GM19240 (cell line): ENCODE measurements at regions not wholly inside any gene's neighbourhood (a gene's known extent, or its start where the extent isn't known, plus 50 kb on each side); places are given as distances from the start of the nearest gene placed in this dataset.

Experiments used
- DNase-seq: peaks from one replicate; pipeline ENCODE4 v3.0.0; 2011; ENCODE audit warnings: low spot score; ENCODE audit not compliant: insufficient read length

DNA sequence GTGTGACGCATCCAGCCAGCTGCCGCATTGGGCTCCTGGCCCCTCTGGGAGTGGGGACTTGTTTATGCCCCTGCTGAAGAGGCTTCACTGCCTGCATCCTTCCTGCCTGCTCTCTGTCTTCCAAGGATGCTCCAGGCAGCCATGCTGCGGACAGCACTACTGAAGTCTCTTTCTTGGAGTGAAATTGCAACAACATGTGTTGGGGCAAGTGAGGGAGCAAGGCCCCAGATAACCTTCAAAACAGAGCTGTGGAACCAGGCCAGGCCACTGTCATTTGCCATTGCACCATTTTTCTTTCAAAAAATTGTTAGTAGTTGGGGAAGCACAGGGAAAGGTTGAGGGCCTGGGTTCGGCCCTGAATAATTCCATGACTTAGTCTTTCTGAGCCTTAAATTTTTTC is 169.6 kb upstream of the ADRA1B start:
- no peak for DNase-seq

DNA sequence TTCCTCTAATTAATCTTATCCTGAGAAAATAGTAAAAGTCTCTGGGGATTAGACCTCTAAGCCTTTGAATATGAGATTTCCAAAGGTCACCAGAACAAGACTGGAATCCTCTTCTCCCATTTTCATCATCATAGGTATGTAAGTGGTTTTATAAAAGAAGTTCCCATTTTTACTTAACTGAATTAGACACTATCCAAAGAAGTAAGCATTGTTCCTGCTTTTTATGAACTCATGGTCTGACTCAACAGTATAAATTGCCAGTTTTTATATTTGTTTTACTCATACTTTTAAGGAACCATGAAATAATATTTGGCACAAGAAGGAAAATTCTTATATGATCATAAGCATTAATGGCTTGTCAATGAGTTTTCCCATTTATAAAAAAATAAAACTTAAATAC is 167.1 kb upstream of the ADRA1B start:
- no peak for DNase-seq

DNA sequence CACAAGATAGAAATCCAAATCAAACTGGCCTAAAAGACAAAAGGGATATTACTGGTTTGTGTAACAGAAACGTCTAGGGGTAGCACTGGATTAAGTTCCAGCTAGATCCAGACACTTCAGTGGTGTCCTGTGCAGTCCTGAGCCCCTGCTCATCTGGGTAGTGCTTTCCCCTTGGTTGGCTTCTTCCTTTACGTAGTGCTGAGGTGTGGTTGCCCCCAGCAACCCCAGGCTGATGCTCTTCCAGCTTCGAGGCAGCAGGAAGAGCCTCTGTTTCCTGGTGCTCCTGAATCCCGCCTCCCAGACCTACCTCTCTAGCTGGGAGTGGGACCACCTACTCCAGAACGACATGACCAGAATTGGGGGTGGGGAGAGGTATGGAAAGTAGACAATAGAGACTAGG is 166.1 kb upstream of the ADRA1B start:
- DNase-seq, result no peak

DNA sequence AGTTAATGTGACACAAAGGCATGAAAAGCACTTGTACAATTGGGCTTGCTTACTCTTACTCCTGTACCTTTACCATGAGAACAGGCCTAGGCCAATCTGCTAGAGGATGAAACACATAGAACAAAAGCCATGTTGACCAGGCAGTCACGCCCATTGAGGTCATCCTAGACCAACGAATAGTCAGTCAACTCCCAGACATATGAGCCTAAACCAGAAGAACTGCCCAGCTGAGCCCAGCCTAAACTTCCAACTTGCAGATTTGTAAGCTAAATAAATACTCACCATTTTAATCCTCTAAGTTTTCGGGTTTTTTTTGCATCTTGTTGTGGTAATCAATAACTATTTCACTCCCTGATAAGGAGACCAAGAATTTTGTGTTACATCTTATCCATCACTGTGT is 164.8 kb upstream of the ADRA1B start:
- DNase-seq, result no peak

DNA sequence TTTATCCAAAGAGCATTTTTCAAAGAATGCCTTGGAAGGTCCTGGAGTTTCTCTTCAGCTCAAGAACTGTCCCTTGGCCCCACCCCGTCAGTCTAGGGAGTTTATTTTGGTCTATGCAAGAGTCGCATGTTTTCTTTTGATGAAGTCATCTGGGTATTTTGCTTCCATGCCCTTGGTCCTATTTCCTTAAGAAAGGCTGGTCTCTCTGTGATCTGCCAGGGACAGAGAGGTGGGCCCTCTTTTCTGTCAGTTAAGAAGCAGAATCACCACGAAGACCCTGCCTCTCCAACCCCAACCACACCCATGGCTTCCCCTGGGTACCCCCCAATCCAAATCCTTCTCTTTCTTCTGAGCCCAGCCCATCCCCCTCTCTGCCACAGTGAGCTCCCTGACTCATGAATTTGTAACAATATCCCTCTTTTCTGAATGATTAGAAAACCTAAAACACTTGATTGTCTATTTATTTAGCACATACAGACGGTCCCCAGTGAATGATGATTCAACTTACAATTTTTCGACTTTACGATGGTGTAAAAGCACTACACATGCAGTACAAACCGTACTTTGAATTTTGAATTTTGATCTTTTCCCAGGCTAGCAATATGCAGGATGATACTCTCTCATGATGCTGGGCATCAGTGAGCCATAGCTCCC is 163.5 kb upstream of the ADRA1B start:
- no peak for DNase-seq

DNA sequence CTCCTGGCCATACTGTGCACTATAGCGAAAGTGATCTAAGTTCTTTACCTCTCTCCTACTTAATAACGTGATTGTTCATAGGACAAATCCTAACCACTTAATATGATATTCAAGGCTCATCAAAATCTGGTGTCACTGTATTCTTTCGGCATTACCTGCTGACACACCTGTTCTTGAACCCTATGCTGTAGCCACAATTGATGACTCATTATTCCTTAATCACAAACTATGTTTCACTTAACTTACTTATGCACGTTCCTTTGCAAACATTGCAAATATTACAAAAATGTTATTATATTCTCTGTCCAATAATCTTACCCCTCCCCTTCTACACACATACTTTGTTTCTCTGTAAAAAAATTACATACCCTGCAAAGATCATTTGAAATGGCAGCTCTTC is 158.1 kb upstream of the ADRA1B start:
- DNase-seq, result no peak

DNA sequence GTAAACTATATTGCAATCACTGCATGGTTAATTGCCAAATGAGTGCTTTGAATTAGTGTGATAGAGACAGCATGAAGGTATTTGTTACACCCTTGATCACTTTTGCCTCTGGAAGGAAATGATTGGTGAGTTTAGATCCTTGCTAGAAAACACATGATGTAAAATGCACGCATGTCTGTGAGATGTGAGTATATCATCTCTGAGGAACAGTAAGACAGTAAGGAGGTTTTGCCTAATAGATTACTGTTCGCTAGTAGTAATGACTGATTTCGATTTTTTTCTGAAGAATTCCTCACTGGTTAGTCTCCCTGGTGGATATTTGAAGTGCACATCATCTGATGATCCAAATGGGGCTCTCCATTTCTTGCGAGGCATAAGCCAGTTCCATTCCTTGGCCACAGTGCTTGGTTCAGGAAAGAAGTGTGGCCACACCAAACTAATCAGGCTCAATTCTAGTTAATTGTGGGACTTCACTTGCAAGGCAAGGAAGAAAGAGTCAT is 156.4 kb upstream of the ADRA1B start:
- no peak for DNase-seq

DNA sequence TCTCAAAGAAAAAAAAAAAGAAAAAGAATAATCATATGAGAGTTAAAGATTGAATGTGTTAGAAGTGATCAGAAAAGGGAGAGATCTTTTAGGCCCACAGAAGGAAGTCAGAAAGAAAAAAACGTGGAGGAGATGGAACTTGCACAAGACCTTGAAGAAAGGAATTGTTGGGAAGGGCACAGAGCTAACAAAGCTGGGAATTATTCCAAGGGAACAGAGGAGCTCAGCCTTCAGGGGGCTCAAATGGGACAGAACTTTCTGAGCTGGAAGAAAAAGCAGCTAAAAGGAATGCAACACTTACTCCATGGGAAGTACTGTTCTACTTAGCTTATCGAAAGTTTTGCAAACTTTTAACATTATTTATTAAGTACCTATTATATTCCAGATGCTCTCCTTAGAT is 153.4 kb upstream of the ADRA1B start:
- no peak for DNase-seq

DNA sequence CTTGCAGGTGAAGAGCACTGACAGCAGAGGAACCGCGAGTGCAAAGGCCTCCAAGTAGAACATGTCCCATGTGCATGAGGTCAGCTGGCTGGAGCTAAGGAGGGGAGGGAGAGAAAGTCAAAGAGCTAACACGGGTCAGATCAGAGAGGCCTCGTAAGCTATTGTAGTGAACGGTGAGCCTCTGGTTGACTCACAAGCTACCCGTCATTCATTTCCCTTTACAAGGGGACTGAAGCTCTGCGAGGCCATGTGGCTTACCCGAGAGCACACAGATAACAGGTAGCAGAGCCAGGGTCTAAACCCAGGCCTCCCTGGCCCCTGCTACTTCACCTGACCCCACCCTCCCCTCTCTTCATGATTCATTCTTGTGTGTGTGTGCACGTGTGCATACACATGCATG is 152.7 kb upstream of the ADRA1B start:
- no peak for DNase-seq

DNA sequence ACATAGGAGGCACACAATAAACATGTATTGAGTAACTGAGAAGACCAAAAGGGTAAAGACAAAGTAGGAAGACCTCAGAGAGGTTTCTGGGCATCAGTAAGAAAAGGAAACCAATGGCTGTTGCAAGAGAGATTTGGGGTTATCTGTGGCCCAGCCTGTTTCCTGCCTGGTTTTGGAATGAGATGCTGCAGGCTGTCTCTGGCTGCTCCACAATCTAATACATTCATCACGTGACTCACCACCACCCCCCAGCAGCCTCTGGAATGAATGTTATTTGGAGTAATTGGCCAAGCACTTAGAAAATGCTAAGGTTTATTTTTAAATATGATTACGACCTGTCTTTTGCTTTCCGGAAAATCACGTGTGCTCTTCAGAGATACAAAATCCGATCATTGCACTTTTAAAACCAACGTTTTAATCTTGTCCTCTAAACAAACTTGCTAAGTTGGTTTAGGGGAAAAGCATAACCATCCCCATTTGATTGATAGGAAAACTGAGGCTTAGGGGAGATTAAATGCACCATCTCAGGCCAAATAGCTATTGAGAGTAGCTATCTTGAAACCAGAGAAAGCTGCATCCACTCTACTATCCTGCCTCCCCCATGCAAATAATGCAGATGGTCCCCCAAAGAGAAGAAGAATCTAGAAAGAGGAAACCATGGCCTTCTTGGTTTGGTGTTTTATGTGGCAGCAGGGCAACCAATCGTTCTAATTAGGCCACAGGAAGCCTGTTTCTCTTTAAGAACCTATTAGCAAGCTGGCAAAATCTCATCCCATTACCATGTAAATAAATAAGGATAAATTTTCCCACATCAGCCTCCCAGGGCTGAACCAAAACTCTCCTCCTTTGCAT is 151.8 kb upstream of the ADRA1B start:
- no peak for DNase-seq

DNA sequence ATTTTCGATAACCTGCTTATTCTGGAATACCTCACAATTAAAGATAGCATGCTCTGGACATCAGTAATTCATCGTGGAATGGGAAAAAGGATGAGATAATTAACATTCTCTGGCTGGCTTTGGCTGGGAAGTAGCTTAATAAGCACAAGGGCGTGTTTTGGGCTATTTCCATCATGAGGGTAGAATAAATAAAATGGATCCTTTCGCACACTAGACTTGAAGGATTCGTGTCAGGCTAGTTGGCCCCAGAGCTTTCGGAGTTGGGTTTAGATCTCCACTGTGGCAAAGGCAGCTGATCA is 151.2 kb upstream of the ADRA1B start:
- no peak for DNase-seq

DNA sequence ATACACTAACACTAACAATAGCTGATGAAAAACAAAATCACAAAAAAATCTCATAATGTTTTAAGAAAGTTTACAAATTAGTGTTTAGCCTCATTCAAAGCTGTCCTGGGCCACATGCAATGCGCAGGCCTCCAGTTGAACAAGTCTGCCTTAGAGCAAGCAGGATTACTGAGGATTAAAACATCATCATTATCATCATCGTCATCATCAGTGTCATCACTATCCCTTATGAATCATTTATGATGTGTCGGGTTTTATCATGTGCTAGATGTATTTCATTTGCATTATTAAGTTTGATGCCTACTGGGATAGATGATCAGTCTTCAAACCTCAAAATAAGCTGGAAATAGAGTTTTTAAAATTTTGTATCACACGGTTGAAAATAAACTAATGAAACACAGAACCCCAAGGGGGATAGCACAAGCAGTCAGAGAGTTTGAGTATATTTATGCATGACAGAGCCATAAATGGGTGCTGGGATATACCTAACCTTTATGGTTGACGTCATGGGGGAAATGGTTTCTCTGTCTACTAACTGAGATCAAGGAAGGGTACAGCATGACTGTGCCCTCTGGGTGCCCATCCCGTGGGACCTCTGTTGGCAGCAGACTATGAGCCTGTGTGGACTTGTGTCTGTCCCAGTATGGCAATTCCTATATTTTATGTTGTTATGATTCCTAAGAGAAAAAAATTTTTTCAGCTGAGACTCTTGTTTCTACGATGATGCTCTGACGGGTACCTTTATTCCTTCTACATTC is 150.3 kb upstream of the ADRA1B start:
- DNase-seq, result no peak

DNA sequence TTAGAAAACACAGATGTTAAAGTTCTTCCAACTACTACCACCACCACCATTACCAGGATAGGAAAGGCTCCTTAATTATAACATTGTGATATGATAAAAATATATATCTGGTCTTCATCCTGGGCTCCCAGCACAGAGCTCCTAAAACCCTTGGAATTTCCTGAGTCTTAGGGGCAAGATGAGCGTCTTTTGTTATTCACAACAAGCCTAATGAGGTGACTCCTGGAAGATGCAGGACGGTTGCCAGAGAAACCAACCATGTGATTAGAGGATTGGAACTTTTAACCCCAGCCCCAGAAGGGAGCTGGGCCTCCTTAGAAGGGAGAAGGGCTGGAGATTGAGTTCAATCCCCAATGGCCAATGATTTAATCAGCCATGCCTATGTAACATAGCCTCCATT is 148.0 kb upstream of the ADRA1B start:
- no peak for DNase-seq

DNA sequence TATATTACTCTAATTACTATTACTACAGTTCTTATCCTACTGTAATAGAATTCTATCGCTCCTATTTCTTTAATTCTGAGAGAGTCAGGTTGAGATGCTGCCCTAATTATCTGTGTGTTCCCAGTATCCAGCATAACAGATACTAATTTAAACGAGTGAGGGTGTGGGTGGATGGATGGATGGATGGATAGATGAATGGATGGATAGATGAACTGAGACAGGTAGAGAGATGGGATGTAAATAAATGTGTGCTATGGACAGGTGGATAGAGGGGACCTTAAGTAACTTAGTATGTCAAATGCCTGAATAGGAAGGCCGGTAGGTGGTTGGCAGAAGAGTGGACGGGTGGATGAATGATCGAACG is 143.6 kb upstream of the ADRA1B start:
- no peak for DNase-seq

DNA sequence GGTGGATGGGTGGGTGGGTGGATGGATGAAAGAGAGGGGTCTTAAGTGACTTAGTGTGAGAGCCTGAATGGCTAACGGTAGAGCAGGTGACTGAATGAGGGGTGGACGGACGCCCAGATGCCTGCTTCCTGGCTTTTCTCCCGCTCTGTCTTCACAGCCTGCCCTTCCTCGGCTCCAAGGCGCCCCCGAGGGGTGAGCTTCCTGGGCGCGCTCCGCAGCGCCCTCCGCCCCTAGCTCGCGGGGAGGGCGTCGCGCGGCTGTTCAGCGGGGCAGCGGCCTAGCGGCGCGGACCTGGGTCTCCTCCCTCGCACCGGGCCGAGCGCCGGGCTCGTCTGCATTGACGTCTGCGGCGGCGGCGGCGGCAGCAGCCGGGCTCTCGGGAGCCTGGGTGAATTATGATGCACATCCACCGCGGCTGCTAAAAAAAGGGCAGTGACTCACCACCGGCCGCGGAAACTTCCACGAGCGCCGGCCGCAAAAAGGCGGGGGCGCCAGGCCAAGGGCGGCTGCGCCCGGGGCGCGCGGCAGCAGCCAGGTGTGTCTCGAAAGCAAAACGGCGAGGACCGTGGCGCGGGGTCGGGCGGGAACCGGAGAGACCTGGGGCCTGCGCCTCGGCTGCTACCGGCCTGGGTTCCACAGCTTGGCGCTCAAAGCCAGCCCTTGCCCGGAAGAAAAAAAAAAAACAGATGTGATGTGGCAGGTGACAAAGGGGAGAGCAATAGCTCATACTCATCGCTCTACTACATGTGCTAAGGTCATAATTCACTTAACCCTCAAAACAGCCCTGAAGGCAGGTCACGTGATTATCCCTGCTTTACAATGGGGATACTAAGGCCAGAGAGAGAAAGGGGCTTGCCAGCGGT is 143.0 kb upstream of the ADRA1B start:
- DNase-seq, result peak; percentile 18

DNA sequence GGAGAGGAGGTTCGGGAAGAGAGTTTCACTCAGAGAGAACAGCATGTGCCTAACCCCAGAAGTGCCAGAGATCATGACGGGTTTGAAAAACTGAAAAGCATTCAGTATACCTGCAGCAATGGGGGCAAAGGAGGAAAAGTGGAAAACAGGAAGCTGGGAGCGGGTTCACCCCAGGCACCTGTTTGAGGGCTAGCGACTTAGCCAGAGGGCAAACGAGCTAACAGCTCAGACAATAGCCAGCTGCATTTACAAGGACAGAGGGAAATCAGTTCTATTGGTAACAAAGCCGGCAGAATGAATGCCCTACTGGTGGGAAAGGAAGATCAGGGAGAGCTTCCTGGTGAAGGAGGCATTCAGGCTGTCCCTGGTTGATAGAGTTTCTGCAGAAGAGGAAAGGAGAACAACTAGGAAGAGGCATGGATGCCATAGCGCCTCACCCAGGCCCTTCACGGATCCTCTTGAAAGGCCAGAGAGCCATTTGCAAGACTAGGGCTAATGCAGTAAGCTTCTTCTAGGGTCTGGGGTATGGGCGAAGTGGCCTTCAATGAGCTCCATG is 141.7 kb upstream of the ADRA1B start:
- DNase-seq, result no peak

DNA sequence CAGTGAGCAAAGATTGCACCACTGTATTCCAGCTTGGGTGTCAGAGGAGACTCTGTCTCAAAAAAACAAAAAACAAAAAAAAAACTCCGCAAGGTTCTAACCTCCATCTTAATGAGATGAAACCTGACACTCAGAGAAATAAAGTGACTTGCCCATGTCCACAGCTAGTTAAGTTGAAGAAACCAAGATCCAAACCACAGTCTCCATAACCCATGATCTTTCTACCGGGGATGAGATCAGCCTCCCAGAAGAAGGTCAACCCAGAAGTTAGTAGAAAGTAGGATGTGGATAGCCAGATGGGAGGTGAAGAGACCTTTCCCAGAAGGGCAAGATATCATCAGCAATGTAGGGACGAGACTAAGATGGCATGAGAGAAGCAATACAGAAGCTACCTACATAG is 140.4 kb upstream of the ADRA1B start:
- DNase-seq, result no peak

DNA sequence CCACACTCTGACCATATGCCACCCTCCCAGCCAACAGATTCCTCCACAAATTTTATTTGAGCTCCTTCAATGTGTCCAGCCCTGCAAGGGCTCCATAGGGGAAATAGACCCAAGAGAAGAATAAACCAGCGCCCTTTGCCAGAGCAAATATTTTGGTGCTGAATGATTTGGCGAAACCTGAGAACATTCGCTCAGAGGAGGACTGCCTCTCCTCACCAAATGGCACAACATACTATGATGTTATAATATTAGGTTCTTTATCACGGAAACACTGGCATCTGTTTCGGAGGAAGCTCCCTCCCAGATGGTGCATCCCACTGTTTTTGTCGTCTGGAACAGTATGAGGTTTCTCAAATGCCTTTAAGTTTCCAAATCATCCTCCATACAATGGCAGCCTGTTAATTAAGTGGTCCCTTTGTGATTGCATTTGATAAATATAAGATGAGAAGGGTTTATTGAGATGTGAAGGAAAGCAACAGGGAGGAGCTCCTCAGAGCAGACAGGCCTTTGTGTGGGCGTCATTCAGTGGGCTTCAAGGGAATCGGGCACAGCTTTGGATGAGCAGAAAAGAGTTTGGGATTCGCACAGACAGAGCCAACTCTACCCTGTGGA is 139.1 kb upstream of the ADRA1B start:
- no peak for DNase-seq

DNA sequence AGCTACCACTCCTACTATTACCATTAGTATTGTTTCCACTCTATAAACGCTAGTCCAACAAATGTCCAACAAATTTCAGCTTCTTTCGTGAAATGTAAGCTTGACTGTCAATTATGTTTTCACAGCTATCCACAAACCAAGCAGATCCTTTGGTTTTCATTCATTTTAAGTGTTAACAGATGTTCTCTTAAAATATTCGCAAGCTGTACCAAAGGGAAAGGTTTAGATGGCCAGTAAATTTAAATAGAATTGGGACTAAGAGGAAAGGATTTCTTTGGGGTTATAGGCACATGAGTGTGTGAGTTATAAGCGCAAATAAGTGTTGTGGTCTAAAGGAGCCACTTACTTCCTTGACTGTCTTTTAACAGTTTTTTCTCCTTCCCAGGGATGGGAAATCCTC is 136.8 kb upstream of the ADRA1B start:
- no peak for DNase-seq

DNA sequence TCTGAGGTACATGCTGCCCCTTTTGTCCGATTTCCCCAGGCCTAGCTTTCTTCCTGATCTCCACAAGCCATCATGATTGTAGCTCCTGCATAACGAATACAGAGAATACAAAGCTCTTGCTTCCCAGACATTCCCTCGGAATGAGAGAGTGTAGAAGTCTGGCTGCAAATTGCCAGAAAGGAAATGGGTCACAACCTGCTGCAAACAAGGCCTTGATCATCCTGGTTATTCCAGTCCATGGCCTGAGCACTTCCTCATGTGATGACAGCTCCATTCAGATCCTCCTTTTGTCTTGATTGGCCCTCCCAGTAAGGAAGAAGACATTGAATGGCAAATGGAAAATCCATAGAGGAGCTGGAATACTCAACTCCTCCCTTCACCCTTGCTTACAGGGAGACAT is 136.0 kb upstream of the ADRA1B start:
- DNase-seq, result no peak

DNA sequence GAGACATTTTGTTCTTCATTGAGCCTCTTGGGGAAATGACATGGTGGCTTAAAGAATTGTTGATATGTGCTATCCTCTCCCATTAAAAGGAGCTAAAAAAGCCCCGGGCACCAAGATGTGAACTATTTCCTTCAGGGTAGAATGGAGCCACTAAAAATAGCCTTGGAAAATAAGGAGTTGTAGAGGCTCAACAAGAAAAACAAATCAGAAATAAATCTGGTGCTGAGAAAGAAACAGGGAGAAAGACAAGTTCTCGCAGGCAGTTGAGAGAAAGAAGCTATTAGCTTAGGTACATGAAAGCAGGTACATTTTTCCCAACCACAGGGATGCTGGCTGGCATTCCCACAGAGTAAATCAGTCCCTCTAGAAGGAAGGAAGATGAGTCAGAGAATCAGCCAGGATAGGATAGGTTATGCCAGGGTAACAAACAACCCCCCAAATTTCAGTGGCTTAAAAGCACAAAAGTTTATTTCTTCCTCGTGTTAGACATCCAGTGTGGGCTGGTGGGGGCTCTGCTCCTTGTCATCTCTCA is 134.6 kb upstream of the ADRA1B start:
- DNase-seq, result no peak
